Right lobe of liver (tissue), 6 donors: ENCODE measurements at regions not wholly inside any gene's neighbourhood (a gene's known extent, or its start where the extent isn't known, plus 50 kb on each side); places are given as distances from the start of the nearest gene placed in this dataset.

Source experiments
- ATAC-seq, 4 donors: fragments of 200-7000 bp; cut with Tn5 transposase; one replicate each; pipeline ENCODE4 v1.9.1; 2020; ENCODE audit warnings: mild to moderate bottlenecking in 4 of 4, moderate library complexity in 4 of 4
- DNase-seq, 3 donors: peaks; one replicate each; pipeline ENCODE4 v3.0.0-alpha.2; 2020
- H3K27ac ChIP-seq, 3 donors: fragments of 200-600 bp; one replicate each; pipeline ENCODE4 v1.8.0; 2022
- H3K27me3 ChIP-seq, 2 donors: fragments of 200-600 bp; one replicate each; pipeline ENCODE4 v1.8.0; 2022
- H3K36me3 ChIP-seq, 4 donors: fragments of 200-600 bp; sonication (generic) in 1 of 4; one replicate each; pipeline versions ENCODE4 v1.5.1 to v1.8.0; 2017 to 2022; ENCODE audit warnings: control low read depth in 1 of 4
- H3K4me1 ChIP-seq, 4 donors: fragments of 200-600 bp; sonication (generic) in 1 of 4; one replicate each; pipeline versions ENCODE4 v1.5.1 to v1.8.0; 2017 to 2022; ENCODE audit warnings: control low read depth in 1 of 4
- H3K4me3 ChIP-seq, 3 donors: fragments of 200-600 bp; one replicate each; pipeline ENCODE4 v1.8.0; 2022
- H3K9me3 ChIP-seq, 4 donors: fragments of 200-600 bp; sonication (generic) in 1 of 4; one replicate each; pipeline versions ENCODE4 v1.5.1 to v1.8.0; 2017 to 2022; ENCODE audit warnings: control low read depth in 1 of 4
- CTCF ChIP-seq, 4 donors: fragments of 200-600 bp in 3 of 4; fragments of 450-650 bp in 1 of 4; IDR thresholded peaks; one replicate each; pipeline versions ENCODE4 v1.5.1 to v1.8.0; 2016 to 2022; ENCODE audit warnings: antibody characterized with exemption in 4 of 4, mild to moderate bottlenecking in 2 of 4
- POLR2A ChIP-seq: fragments of 450-650 bp; IDR thresholded peaks from one replicate; pipeline ENCODE4 v1.6.1; 2017; ENCODE audit warnings: antibody characterized with exemption, mild to moderate bottlenecking
- WGBS: methylation state at CpG from one replicate; pipeline ENCODE4 v1.1.6; 2018; ENCODE audit warnings: low coverage, low lambda C conversion rate; ENCODE audit not compliant: insufficient coverage; ENCODE audit errors: missing lambda C conversion rate; 5-methylcytosine and 5-hydroxymethylcytosine counted together
- intact Hi-C, 2 donors: fragments of 100-400 bp; cut with DNase I; formaldehyde crosslinking; loops; one replicate each; pipeline versions ENCODE4 v1.11.2 to v1.14.1; 2022
- donor health status: DM: no; HTN: yes; CAD: no.
- donor health status: DM: no; HTN: no; CAD: no.
- donor health status: DM: no; HTN: no; CAD: no.
- donor health status: DM: no; HTN: yes; CAD: no.
- donor health status: DM: no; HTN: yes; CAD: no.

- no peak overlapping the region for H3K4me3 ChIP-seq
- DNase-seq, result no peak
- H3K27ac ChIP-seq, result no peak overlapping the region
- no peaks in the 10 kb centered on the region for H3K27me3 ChIP-seq
- WGBS, result 53% methylated on average over 37 of the region's 41 CpGs
- intact Hi-C loops, result no loop called here
- no peak for TF ChIP-seq POLR2A
- TF ChIP-seq CTCF (IDR thresholded peaks at IDR 0.05), result no peak
- H3K36me3 ChIP-seq, result no peaks in the 10 kb centered on the region
- ATAC-seq, result peak in 1 of 4 donors; percentile 23
- H3K4me1 ChIP-seq, result no peaks in the 10 kb centered on the region
- no peaks in the 10 kb centered on the region for H3K9me3 ChIP-seq
Observed at GRCh38 chrX:437661-438390, 51.1 kb upstream of the PPP2R3B start.

GRCh38 chrX:439241-439640, 52.5 kb upstream of the PPP2R3B start:
- H3K4me1 ChIP-seq, result no peaks in the 10 kb centered on the region
- H3K36me3 ChIP-seq, result no peaks in the 10 kb centered on the region
- H3K4me3 ChIP-seq, result no peak overlapping the region
- H3K9me3 ChIP-seq, result no peaks in the 10 kb centered on the region
- WGBS, result 95% methylated on average over 4 of the region's 7 CpGs
- no peak for TF ChIP-seq POLR2A
- no peak for TF ChIP-seq CTCF (IDR thresholded peaks at IDR 0.05)
- DNase-seq (no peak), ATAC-seq (no peak)
- H3K27me3 ChIP-seq, result no peaks in the 10 kb centered on the region
- no peak overlapping the region for H3K27ac ChIP-seq
- intact Hi-C loops, result no loop called here

- TF ChIP-seq CTCF (IDR thresholded peaks at IDR 0.05), result no peak
- TF ChIP-seq POLR2A, result no peak
- Histone ChIP-seq H3K4me3 (no peak overlapping the region), H3K9me3 (no peaks in the 10 kb centered on the region), H3K4me1 (no peaks in the 10 kb centered on the region), H3K36me3 (no peaks in the 10 kb centered on the region), H3K27me3 (no peaks in the 10 kb centered on the region), H3K27ac (no peak overlapping the region)
- DNase-seq, result no peak
- ATAC-seq, result no peak
- 95% methylated on average over 3 of the region's 9 CpGs for WGBS
- intact Hi-C loops, result no loop called here
Observed at GRCh38 chrX:439719-440118, 53.0 kb upstream of the PPP2R3B start.

GRCh38 chrX:440636-441035, 53.9 kb upstream of the PPP2R3B start:
- Histone ChIP-seq H3K4me1 (no peaks in the 10 kb centered on the region), H3K9me3 (no peaks in the 10 kb centered on the region), H3K27ac (no peak overlapping the region), H3K36me3 (no peaks in the 10 kb centered on the region), H3K4me3 (no peak overlapping the region), H3K27me3 (no peaks in the 10 kb centered on the region)
- peak in 1 of 3 donors; percentile 37 for DNase-seq
- 85% methylated on average over 10 of the region's 14 CpGs for WGBS
- no peak for TF ChIP-seq CTCF (IDR thresholded peaks at IDR 0.05)
- TF ChIP-seq POLR2A, result no peak
- intact Hi-C loops, result no loop called here
- ATAC-seq, result no peak
